Kidney glomerular epithelial cell (primary cell): ENCODE measurements at regions not wholly inside any gene's neighbourhood (a gene's known extent, or its start where the extent isn't known, plus 50 kb on each side); places are given as distances from the start of the nearest gene placed in this dataset.
"Not testable (repeated sequence)": the region's sequence is repeated elsewhere in the genome, so short reads cannot be mapped to it uniquely, and the experiment has no call there.

Experiments used
- DNase-seq: peaks from one replicate; lab custom pipeline; 2025; lab: John Stamatoyannopoulos, UW

DNA sequence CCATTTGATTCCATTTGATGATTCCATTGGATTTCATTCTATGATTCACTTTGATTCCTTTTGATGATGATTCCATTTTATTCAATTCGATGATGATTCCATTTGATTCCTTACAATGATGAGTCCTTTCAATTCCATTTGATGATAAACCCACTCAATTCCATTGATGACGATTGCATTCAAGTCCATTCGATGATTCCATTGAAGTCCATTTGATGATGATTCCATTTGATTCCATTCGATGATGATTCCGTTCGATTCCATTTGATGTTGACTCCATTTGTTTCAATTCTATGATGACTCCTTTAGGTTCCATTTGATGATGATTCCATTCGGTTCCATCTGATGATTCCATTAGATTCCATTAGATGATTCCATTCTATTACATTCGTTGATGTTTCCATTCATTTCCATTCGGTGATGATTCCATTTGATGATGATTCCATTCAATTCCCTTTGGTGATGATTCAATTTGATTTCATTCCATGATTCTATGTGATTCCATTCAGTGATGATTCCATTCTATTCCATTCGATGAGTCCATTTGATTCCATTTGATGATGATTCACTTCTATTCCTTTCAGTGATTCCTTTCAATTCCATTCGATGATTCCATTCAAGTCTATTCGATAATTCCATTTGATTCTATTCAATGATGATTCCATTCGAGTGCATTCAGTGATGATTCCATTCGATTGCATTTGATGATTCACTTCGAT lies 1106.0 kb downstream of the RPIA start:
- DNase-seq = no peak

DNA sequence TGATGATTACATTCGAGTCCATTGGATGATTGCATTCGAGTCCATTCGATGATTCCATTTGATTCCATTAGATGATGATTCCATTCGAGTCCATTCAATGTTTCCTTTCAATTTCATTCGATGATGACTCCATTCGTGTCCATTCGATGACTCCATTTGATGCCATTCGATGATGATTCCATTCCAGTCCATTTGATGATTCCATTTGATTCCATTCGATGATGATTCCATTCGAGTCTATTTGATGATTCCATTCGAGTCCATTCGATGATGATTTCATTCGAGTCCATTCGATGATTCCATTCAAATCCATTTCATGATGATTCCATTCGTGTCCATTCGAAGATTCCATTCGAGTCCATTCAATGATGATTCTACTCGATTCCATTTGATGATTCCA lies 1109.7 kb downstream of the RPIA start:
- DNase-seq = not testable (repeated sequence)

GRCh38 chr2:89806363-89806762 lies 1114.9 kb downstream of the RPIA start:
- DNase-seq = not testable (repeated sequence)

DNA sequence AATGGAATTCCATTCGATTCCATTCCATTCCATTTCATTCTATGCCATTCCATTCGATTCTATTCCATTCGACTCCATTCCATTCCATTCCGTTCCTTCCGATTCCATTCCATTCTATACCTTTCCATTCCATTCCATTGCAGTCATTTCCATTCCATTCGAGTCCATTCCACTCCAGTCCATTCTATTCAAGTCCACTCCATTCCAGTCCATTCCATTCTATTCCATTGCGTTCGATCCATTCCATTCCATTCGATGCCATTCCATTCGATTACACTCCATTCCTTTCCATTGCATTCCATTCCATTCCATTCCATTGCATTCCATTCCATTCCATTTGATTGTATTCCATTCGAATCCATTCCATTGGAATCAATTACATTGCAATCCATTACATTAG lies 1119.8 kb downstream of the RPIA start:
- DNase-seq = no peak

DNA sequence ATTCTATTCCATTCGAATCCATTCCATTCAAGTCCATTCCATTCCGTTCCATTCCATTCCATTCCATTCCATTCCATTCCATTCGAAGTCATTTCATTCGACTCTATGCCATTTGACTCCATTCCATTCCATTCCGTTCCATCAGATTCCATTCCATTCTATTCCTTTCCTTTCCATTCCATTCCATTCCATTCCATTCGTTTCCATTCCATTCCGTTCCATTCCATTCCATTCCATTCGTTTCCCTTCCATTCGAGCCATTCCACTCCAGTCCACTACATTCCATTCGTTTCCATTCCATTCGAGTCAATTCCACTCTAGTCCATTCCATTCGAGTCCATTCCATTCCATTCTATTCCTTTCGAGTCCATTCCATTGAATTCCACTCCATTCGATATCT lies 1120.4 kb downstream of the RPIA start:
- DNase-seq = not testable (repeated sequence)

GRCh38 chr2:89814359-89814758 lies 1122.9 kb downstream of the RPIA start:
- not testable (repeated sequence) for DNase-seq

DNA sequence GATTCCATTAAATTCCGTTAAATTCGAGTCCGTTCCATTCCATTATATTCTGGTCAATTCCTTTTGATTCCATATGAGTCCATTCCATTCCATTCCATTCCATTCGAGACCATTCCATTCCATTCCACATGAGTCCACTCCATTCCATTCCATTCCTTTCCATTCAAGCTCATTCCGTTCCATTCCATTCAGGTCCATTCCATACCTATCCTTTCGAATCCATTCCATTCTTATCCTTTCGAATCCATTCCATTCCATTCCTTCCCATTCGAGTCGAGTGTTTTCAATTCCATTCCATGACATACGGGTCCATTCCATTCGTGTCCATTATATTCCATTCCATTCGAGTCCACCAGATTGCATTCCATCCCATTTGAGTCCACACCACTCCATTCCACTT lies 1127.4 kb downstream of the RPIA start:
- DNase-seq = no peak

DNA sequence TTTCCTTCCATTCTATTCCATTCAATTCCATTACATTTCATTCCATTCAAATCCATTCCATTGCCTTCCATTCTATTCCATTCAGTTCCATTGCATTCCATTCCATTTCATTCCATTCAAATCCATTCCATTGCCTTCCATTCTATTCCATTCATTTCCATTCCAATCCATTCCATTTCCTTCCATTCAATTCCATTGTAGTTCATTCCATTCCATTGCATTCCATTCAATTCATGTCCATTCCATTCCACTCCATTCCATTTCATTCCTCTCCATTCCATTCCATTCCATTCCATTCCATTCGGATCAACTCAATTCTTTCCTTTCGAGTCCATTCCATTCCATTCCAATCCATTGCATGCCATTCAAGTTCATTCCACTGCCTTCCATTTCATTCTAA lies 1128.3 kb downstream of the RPIA start:
- no peak for DNase-seq

GRCh38 chr2:89820248-89820647 lies 1128.8 kb downstream of the RPIA start:
- DNase-seq = no peak

DNA sequence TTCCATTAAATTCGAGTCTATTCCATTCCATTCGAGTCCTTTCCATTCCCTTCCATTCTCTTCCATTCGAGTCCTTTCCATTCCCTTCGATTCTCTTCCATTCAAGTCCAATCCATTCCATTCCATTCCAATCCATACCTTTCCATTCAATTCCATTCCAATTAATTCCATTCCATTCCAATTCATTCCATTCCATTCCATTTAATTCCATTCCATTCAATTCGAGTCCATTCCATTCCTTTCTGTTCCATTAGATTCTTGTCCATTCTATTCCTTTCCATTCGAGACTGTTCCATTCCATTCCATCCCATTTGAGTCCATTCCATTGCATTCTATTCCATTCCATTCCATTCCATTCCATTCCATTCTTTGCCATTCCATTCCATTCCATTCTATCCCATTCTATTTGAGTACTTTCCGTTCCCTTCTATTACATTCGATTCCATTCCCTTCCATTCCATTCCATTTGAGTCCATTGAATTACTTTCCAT lies 1130.0 kb downstream of the RPIA start:
- DNase-seq = no peak

DNA sequence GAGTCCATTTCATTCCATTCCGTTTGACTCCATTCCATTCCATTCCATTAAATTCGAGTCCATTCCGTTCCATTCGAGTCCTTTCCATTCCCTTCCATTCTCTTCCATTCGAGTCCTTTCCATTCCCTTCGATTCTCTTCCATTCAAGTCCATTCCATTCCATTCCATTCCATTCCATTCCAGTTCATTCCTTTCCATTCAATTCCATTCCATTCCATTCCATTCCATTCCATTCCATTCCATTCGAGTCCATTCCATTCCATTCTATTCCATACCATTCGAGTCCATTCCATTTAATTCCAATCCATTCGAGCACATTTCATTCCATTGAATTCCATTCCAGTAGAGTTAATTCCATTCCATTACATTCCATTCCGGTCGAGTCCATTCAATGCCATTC lies 1130.9 kb downstream of the RPIA start:
- DNase-seq = not testable (repeated sequence)

- DNase-seq = no peak
Measured at GRCh38 chr2:89823556-89823955, 1132.1 kb downstream of the RPIA start.

DNA sequence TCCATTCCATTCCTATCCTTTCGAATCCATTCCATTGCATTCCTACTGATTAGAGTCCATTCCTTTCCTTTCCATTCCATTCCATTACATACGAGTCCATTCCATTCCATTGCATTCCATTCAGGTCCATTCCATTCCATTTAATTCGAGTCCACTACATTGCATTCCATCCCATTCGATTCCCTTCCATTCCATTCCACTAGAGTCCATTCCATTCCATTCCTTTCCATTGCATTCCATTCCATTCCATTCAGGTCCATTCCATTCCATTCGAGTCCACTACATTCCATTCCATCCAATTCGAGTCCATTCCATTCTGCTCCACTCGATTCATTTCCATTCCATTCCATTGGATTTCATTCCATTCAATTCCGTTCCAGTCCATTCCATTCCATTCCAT lies 1133.6 kb downstream of the RPIA start:
- DNase-seq = no peak

DNA sequence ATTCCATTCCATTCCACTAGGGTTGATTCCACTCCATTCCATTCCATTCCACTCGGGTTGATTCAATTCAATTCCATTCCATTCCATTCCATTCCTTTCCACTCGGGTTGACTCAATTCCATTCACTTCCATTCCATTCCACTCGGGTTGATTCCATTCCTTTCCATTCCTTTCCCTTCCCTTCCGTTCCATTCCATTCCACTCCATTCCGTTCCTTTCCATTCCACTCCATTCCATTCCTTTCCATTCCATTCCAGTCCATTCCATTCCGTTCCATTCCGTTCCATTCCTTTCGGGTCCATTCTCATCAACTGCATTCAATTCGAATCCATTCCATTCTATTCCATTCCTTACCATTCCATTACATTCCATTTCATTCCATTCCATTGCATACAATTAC lies 1135.3 kb downstream of the RPIA start:
- not testable (repeated sequence) for DNase-seq

- DNase-seq = not testable (repeated sequence)
Measured at GRCh38 chr2:89827829-89828228, 1136.4 kb downstream of the RPIA start.

- DNase-seq = not testable (repeated sequence)
Measured at GRCh38 chr2:89828416-89828815, 1136.9 kb downstream of the RPIA start.

DNA sequence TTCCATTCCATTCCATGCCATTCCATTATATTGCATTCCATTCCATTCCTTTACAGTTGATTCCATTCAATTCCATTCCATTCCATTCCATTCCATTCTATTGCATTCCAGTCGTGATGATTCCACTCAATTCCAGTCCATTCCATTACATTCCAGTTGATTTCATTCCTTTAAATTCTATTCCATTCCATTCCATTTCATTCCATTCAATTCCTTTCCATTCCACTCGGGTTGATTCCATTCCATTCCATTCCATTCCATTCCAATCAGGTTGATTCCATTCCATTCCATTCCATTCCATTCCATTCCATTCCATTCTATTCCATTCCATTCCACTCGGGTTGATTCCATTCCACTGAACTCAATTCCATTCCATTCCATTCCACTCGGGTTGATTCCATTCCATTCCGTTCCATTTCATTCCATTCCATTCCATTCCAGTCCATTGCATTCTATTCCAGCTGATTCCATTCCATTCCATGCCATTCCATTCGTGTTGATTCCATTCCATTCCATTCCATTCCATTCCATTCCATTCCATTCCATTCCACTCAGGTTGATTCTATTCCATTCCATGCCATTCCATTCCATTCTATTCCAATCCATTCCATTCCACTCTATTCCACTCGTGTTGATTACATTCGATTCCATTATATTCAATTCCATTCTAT lies 1137.6 kb downstream of the RPIA start:
- DNase-seq = not testable (repeated sequence)

DNA sequence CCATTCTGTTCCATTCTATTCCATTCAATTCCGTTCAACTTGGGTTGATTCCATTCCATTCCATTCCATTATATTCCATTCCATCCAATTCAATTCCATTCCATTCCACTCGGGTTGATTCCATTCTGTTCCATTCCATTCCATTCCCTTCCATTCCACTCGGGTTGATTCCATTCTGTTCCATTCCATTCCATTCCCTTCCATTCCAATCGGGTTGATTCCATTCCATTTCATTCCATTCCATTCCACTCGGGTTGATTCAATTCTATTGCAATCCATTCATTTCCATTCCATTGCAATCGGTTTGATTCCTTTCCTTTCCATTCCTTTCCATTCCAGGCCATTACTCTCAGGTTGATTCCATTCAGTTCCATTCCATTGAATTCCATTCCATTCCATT lies 1138.4 kb downstream of the RPIA start:
- DNase-seq = no peak

- not testable (repeated sequence) for DNase-seq
Measured at GRCh38 chr2:89830341-89831218, 1139.1 kb downstream of the RPIA start.

DNA sequence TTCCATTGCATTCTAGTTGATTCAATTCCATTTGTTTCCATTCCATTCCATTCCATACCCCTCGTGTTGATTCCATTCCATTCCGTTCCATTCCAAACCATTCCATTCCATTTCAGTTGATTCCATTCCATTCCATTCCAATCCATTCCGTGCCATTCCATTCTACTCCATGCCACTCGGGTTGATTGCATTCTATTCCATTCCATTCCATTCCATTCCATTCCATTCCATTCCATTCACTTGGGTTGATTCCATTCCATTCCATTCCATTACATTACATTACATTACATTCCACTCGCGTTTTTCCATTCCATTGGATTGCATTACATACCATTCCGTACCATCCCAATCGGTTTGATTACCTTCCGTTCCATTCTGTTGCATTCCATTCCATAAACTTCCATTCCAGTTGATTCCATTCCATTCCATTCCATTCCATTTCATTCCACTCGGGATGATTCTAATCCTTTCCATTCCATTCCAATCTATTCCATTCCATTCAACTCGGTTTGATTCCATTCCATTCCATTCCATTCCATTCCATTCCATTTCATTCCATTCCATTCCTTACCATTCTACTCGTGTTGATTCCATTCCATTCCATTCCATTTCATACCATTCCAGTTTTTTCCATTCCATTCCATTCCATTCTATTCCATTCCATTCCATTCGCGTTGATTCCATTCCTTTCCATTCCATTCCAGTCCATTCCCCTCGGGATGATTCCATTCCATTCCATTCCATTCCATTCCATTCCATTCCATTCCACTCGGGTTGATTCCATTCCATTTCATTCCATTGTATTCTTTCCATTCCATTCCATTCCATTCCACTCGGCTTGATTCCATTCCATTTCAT lies 1140.4 kb downstream of the RPIA start:
- DNase-seq = no peak

- DNase-seq = no peak
Measured at GRCh38 chr2:89833116-89833779, 1141.8 kb downstream of the RPIA start.
